ENCODE measurements at regions not wholly inside any gene's neighbourhood (a gene's known extent, or its start where the extent isn't known, plus 50 kb on each side); places are given as distances from the start of the nearest gene placed in this dataset.

- TF ChIP-seq CTCF (IDR thresholded peaks at IDR 0.05) = no peak
- no peak for TF ChIP-seq POLR2A (IDR thresholded peaks at IDR 0.05)
Measured at GRCh38 chr7:156178214-156178613, 366.0 kb upstream of the SHH start.

Data from thyroid gland (tissue), 4 donors.